ENCODE measurements at regions not wholly inside any gene's neighbourhood (a gene's known extent, or its start where the extent isn't known, plus 50 kb on each side); places are given as distances from the start of the nearest gene placed in this dataset.
"Not testable (repeated sequence)": the region's sequence is repeated elsewhere in the genome, so short reads cannot be mapped to it uniquely, and the experiment has no call there.

GRCh38 chr6:6952927-6953326, 154.8 kb upstream of the RREB1 start:
- no CpG with 5 or more reads among the region's 6 CpGs for WGBS (ENCODE audit: extremely low coverage, insufficient coverage, insufficient read length)
- not testable (repeated sequence) for H3K4ac ChIP-seq (ENCODE audit: low read depth, low read length); H3K23ac ChIP-seq (ENCODE audit: low read length)

GRCh38 chr6:6960571-6961251, 147.1 kb upstream of the RREB1 start:
- no peak overlapping the region for H2BK5ac ChIP-seq (ENCODE audit: low read depth, low read length, poor library complexity)
- no CpG with 5 or more reads among the region's 5 CpGs for WGBS (ENCODE audit: extremely low coverage, insufficient coverage, insufficient read length)
- H2AFZ ChIP-seq (ENCODE audit: insufficient read depth, low read length, poor library complexity), result no peak overlapping the region
- H3K79me1 ChIP-seq (ENCODE audit: low read length), result peaks cover 3% of the 10 kb centered on the region
- peaks cover 0 to 7% of the 10 kb centered on the region in 2 experiments for H3K4me1 ChIP-seq (ENCODE audit: control insufficient read depth in 1 of 2, insufficient read depth in 2 of 2, low read length in 2 of 2)
- H3K9ac ChIP-seq (ENCODE audit: low read length), result no peak overlapping the region
- no peak overlapping the region for H4K12ac ChIP-seq (ENCODE audit: low read depth, low read length)
- H3K4me2 ChIP-seq (ENCODE audit: low read length), result no peak overlapping the region
- H3K9me3 ChIP-seq (ENCODE audit: insufficient read depth, low read depth, low read length), result no peaks in the 10 kb centered on the region
- H3K4me3 ChIP-seq (ENCODE audit: low read depth, low read length), result no peak overlapping the region
- no peaks in the 10 kb centered on the region for H3K36me3 ChIP-seq (ENCODE audit: control insufficient read depth in 1 of 2, insufficient read depth in 2 of 2, low read length in 2 of 2)
- H2BK120ac ChIP-seq (ENCODE audit: insufficient read depth, low read length, poor library complexity), result no peak overlapping the region
- DNase-seq, result peak; percentile 96 to 98
- no peak overlapping the region for H2AK5ac ChIP-seq (ENCODE audit: low read length)
- H2BK12ac ChIP-seq (ENCODE audit: low read length), result no peak overlapping the region
- no peaks in the 10 kb centered on the region for H3K27me3 ChIP-seq (ENCODE audit: insufficient read depth, low read length)
- no peak overlapping the region for H3K23ac ChIP-seq (ENCODE audit: low read length)
- no peak overlapping the region for H3K4ac ChIP-seq (ENCODE audit: low read depth, low read length)
- H4K91ac ChIP-seq (ENCODE audit: low read depth, low read length), result no peak overlapping the region
- H4K8ac ChIP-seq (ENCODE audit: low read depth, low read length), result no peak overlapping the region
- no peaks in the 10 kb centered on the region for H3K79me2 ChIP-seq (ENCODE audit: control insufficient read depth, insufficient read depth, low read length, poor library complexity)
- no peak overlapping the region for H3K18ac ChIP-seq (ENCODE audit: low read length)
- H3K14ac ChIP-seq (ENCODE audit: low read length), result no peak overlapping the region
- H3K27ac ChIP-seq (ENCODE audit: low read depth, low read length), result peak overlapping the region; percentile 45

More at GRCh38 chr6:6952927-6953326, 154.8 kb upstream of the RREB1 start:
- not testable (repeated sequence) for H3K4me1 ChIP-seq (ENCODE audit: control insufficient read depth in 1 of 2, insufficient read depth in 2 of 2, low read length in 2 of 2); H2AFZ ChIP-seq (ENCODE audit: insufficient read depth, low read length, poor library complexity); H2BK12ac ChIP-seq (ENCODE audit: low read length); H3K27me3 ChIP-seq (ENCODE audit: insufficient read depth, low read length); H4K91ac ChIP-seq (ENCODE audit: low read depth, low read length); H2AK5ac ChIP-seq (ENCODE audit: low read length); H3K4me3 ChIP-seq (ENCODE audit: low read depth, low read length); H3K18ac ChIP-seq (ENCODE audit: low read length); H3K79me2 ChIP-seq (ENCODE audit: control insufficient read depth, insufficient read depth, low read length, poor library complexity); H4K12ac ChIP-seq (ENCODE audit: low read depth, low read length); DNase-seq; H4K8ac ChIP-seq (ENCODE audit: low read depth, low read length); H3K4me2 ChIP-seq (ENCODE audit: low read length); H3K79me1 ChIP-seq (ENCODE audit: low read length); H2BK5ac ChIP-seq (ENCODE audit: low read depth, low read length, poor library complexity); H3K27ac ChIP-seq (ENCODE audit: low read depth, low read length); H2BK120ac ChIP-seq (ENCODE audit: insufficient read depth, low read length, poor library complexity); H3K9me3 ChIP-seq (ENCODE audit: insufficient read depth, low read depth, low read length); H3K36me3 ChIP-seq (ENCODE audit: control insufficient read depth in 1 of 2, insufficient read depth in 2 of 2, low read length in 2 of 2); H3K9ac ChIP-seq (ENCODE audit: low read length); H3K14ac ChIP-seq (ENCODE audit: low read length)

GRCh38 chr6:6962086-6962485, 145.7 kb upstream of the RREB1 start:
- no peak overlapping the region for H2AFZ ChIP-seq (ENCODE audit: insufficient read depth, low read length, poor library complexity)
- H2BK120ac ChIP-seq (ENCODE audit: insufficient read depth, low read length, poor library complexity), result peak overlapping the region; percentile 8
- H3K36me3 ChIP-seq (ENCODE audit: control insufficient read depth in 1 of 2, insufficient read depth in 2 of 2, low read length in 2 of 2), result no peaks in the 10 kb centered on the region
- no peak overlapping the region for H4K12ac ChIP-seq (ENCODE audit: low read depth, low read length)
- H4K91ac ChIP-seq (ENCODE audit: low read depth, low read length), result no peak overlapping the region
- H3K4me1 ChIP-seq (ENCODE audit: control insufficient read depth in 1 of 2, insufficient read depth in 2 of 2, low read length in 2 of 2), result peaks cover 0 to 8% of the 10 kb centered on the region in 2 experiments
- no peak overlapping the region for H3K23ac ChIP-seq (ENCODE audit: low read length)
- H3K9me3 ChIP-seq (ENCODE audit: insufficient read depth, low read depth, low read length), result no peaks in the 10 kb centered on the region
- no peak overlapping the region for H3K14ac ChIP-seq (ENCODE audit: low read length)
- H3K18ac ChIP-seq (ENCODE audit: low read length), result no peak overlapping the region
- no peak overlapping the region for H4K8ac ChIP-seq (ENCODE audit: low read depth, low read length)
- no peak overlapping the region for H3K4ac ChIP-seq (ENCODE audit: low read depth, low read length)
- H3K4me3 ChIP-seq (ENCODE audit: low read depth, low read length), result no peak overlapping the region
- H3K79me2 ChIP-seq (ENCODE audit: control insufficient read depth, insufficient read depth, low read length, poor library complexity), result no peaks in the 10 kb centered on the region
- H2BK5ac ChIP-seq (ENCODE audit: low read depth, low read length, poor library complexity), result no peak overlapping the region
- H3K27me3 ChIP-seq (ENCODE audit: insufficient read depth, low read length), result no peaks in the 10 kb centered on the region
- peaks cover 4% of the 10 kb centered on the region for H3K79me1 ChIP-seq (ENCODE audit: low read length)
- H3K9ac ChIP-seq (ENCODE audit: low read length), result no peak overlapping the region
- DNase-seq, result peak; percentile 60
- no CpG with 5 or more reads among the region's 4 CpGs for WGBS (ENCODE audit: extremely low coverage, insufficient coverage, insufficient read length)
- H3K4me2 ChIP-seq (ENCODE audit: low read length), result no peak overlapping the region
- H3K27ac ChIP-seq (ENCODE audit: low read depth, low read length), result peak overlapping the region; percentile 53
- H2AK5ac ChIP-seq (ENCODE audit: low read length), result no peak overlapping the region
- H2BK12ac ChIP-seq (ENCODE audit: low read length), result peak overlapping the region; percentile 73

- Histone ChIP-seq H3K4me1 (ENCODE audit: control insufficient read depth in 1 of 2, insufficient read depth in 2 of 2, low read length in 2 of 2) (peaks cover 0 to 8% of the 10 kb centered on the region in 2 experiments), H3K79me2 (ENCODE audit: control insufficient read depth, insufficient read depth, low read length, poor library complexity) (no peaks in the 10 kb centered on the region), H3K23ac (ENCODE audit: low read length) (no peak overlapping the region), H3K79me1 (ENCODE audit: low read length) (peaks cover 4% of the 10 kb centered on the region), H4K12ac (ENCODE audit: low read depth, low read length) (no peak overlapping the region), H3K4me3 (ENCODE audit: low read depth, low read length) (no peak overlapping the region), H3K36me3 (ENCODE audit: control insufficient read depth in 1 of 2, insufficient read depth in 2 of 2, low read length in 2 of 2) (no peaks in the 10 kb centered on the region), H3K4me2 (ENCODE audit: low read length) (no peak overlapping the region), H3K18ac (ENCODE audit: low read length) (no peak overlapping the region), H3K9ac (ENCODE audit: low read length) (no peak overlapping the region), H2AFZ (ENCODE audit: insufficient read depth, low read length, poor library complexity) (no peak overlapping the region), H2BK120ac (ENCODE audit: insufficient read depth, low read length, poor library complexity) (no peak overlapping the region), H2AK5ac (ENCODE audit: low read length) (no peak overlapping the region), H3K14ac (ENCODE audit: low read length) (no peak overlapping the region), H3K4ac (ENCODE audit: low read depth, low read length) (no peak overlapping the region), H4K91ac (ENCODE audit: low read depth, low read length) (no peak overlapping the region), H3K27me3 (ENCODE audit: insufficient read depth, low read length) (no peaks in the 10 kb centered on the region), H2BK12ac (ENCODE audit: low read length) (no peak overlapping the region), H3K27ac (ENCODE audit: low read depth, low read length) (peak overlapping the region; percentile 53), H4K8ac (ENCODE audit: low read depth, low read length) (no peak overlapping the region), H3K9me3 (ENCODE audit: insufficient read depth, low read depth, low read length) (no peaks in the 10 kb centered on the region), H2BK5ac (ENCODE audit: low read depth, low read length, poor library complexity) (no peak overlapping the region)
- no CpG with 5 or more reads among the region's 4 CpGs for WGBS (ENCODE audit: extremely low coverage, insufficient coverage, insufficient read length)
- DNase-seq, result peak; percentile 87 to 89
Observed at GRCh38 chr6:6962699-6963098, 145.1 kb upstream of the RREB1 start.
